SK-N-SH (cell line): ENCODE measurements at regions not wholly inside any gene's neighbourhood (a gene's known extent, or its start where the extent isn't known, plus 50 kb on each side); places are given as distances from the start of the nearest gene placed in this dataset.

Source experiments
- CTCF ChIA-PET: fragments of 300-600, 350-600 bp; formaldehyde crosslinking; extraction: SDS; loops from one replicate; lab custom pipeline; 2021; lab: Yijun Ruan, JAX
- POLR2A ChIA-PET: fragments of 350-600 bp; sonication (Branson Sonifier 250); formaldehyde crosslinking; extraction: SDS; loops from one replicate; lab custom pipeline; 2020; ENCODE audit warnings: antibody characterized with exemption, inconsistent platforms; lab: Yijun Ruan, JAX
- DNase-seq: peaks from one replicate; pipeline ENCODE4 v3.0.0; 2012
- H2AFZ ChIP-seq: fragments of 200-600 bp; sonication (generic); 2 replicates; pipeline ENCODE4 v1.8.1; 2016; ENCODE audit warnings: antibody characterized with exemption, mild to moderate bottlenecking, low read depth
- H3F3A ChIP-seq: fragments of 200-600 bp; sonication (generic); replicated peaks from 2 replicates; pipeline ENCODE3; 2016; ENCODE audit warnings: antibody characterized with exemption, mild to moderate bottlenecking; ENCODE audit not compliant: insufficient read depth
- H3K27ac ChIP-seq, 2 experiments: fragments of 200-500 bp in 1 of 2; fragments of 200-600 bp in 1 of 2; sonication (Bioruptor generic) in 1 of 2; sonication (generic), shearing (Covaris generic) in 1 of 2; 2 replicates each; pipeline versions ENCODE4 v1.5.1 to v1.6.1; 2014 to 2016; ENCODE audit warnings: low read depth in 2 of 2, inconsistent platforms in 1 of 2, low read length in 1 of 2, mild to moderate bottlenecking in 1 of 2, mixed read lengths in 1 of 2
- H3K27me3 ChIP-seq: fragments of 200-600 bp; sonication (generic), shearing (Covaris generic); 2 replicates; pipeline ENCODE4 v1.6.1; 2016; ENCODE audit warnings: mixed run types; ENCODE audit not compliant: insufficient read depth
- H3K36me3 ChIP-seq, 2 experiments: fragments of 200-500 bp in 1 of 2; fragments of 200-600 bp in 1 of 2; sonication (Bioruptor generic) in 1 of 2; sonication (generic) in 1 of 2; replicated peaks in 1 of 2; 2 replicates each; pipeline versions ENCODE3 to v1.5.1; 2014 to 2016; ENCODE audit warnings: low read length in 1 of 2, mild to moderate bottlenecking in 1 of 2; ENCODE audit not compliant: insufficient read depth in 2 of 2, control insufficient read depth in 1 of 2
- H3K4me1 ChIP-seq, 2 experiments: fragments of 200-500 bp in 1 of 2; fragments of 200-600 bp in 1 of 2; sonication (Bioruptor generic) in 1 of 2; sonication (generic), shearing (Covaris generic) in 1 of 2; 2 replicates each; pipeline versions ENCODE4 v1.5.1 to v1.6.1; 2014 to 2016; ENCODE audit warnings: low read depth in 1 of 2, low read length in 1 of 2, mixed run types in 1 of 2; ENCODE audit not compliant: insufficient read depth in 2 of 2, control insufficient read depth in 1 of 2
- H3K4me2 ChIP-seq: fragments of 200-600 bp; sonication (generic), shearing (Covaris generic); 2 replicates; pipeline ENCODE4 v1.6.1; 2017; ENCODE audit warnings: mixed run types
- H3K4me3 ChIP-seq, 2 experiments: fragments of 200-500 bp in 1 of 2; fragments of 200-600 bp in 1 of 2; sonication (Bioruptor generic) in 1 of 2; sonication (generic), shearing (Covaris generic) in 1 of 2; 2 replicates each; pipeline versions ENCODE4 v1.5.1 to v1.8.1; 2014 to 2016; ENCODE audit warnings: low read depth in 2 of 2, inconsistent platforms in 1 of 2, low read length in 1 of 2, mild to moderate bottlenecking in 1 of 2, mixed read lengths in 1 of 2, moderate library complexity in 1 of 2
- H3K79me2 ChIP-seq: fragments of 200-600 bp; sonication (generic); 2 replicates; pipeline ENCODE4 v1.8.1; 2017; ENCODE audit warnings: mild to moderate bottlenecking; ENCODE audit not compliant: insufficient read depth
- H3K9ac ChIP-seq: fragments of 200-600 bp; sonication (generic); 2 replicates; pipeline ENCODE4 v1.6.1; 2017; ENCODE audit warnings: mixed run types
- H3K9me2 ChIP-seq: fragments of 200-600 bp; sonication (generic); 2 replicates; pipeline ENCODE4 v1.6.1; 2017; ENCODE audit warnings: mixed run types
- H3K9me3 ChIP-seq: fragments of 200-600 bp; sonication (generic); 2 replicates; pipeline ENCODE4 v1.6.1; 2017; ENCODE audit warnings: mixed run types, mild to moderate bottlenecking, moderate library complexity
- H4K20me1 ChIP-seq: fragments of 200-600 bp; sonication (generic); 2 replicates; pipeline ENCODE4 v1.6.1; 2017; ENCODE audit warnings: mild to moderate bottlenecking, mixed run types; ENCODE audit not compliant: insufficient read depth
- FOXJ3 ChIP-seq: sonication (generic); formaldehyde crosslinking; IDR thresholded peaks from 2 replicates; pipeline ENCODE4 v1.5.1; 2020; ENCODE audit warnings: mild to moderate bottlenecking, missing genetic modification reagents
- GABPA ChIP-seq: IDR thresholded peaks from 2 replicates; pipeline ENCODE4 v1.4.0; 2012; ENCODE audit warnings: low read depth, mild to moderate bottlenecking
- GATA2 ChIP-seq: sonication (generic); formaldehyde crosslinking; IDR thresholded peaks from 2 replicates; pipeline ENCODE4 v1.5.0; 2020; ENCODE audit warnings: mild to moderate bottlenecking, missing genetic modification reagents
- JUND ChIP-seq: IDR thresholded peaks from 2 replicates; pipeline ENCODE4 v1.4.0; 2012
- MXI1 ChIP-seq: IDR thresholded peaks from 2 replicates; pipeline ENCODE4 v1.6.1; 2012; ENCODE audit warnings: mild to moderate bottlenecking, low read depth, low read length, improper control_type of control experiment
- RXRA ChIP-seq: IDR thresholded peaks from 2 replicates; pipeline ENCODE4 v1.4.0; 2012; ENCODE audit warnings: low read depth, mild to moderate bottlenecking, borderline replicate concordance
- TAF1 ChIP-seq: IDR thresholded peaks from 2 replicates; pipeline ENCODE4 v1.6.1; 2012; ENCODE audit warnings: low read depth, mild to moderate bottlenecking, low read length, moderate library complexity, borderline replicate concordance
- WGBS: methylation state at CpG from one replicate; pipeline ENCODE4 v1.1.6; 2017; ENCODE audit warnings: low lambda C conversion rate; 5-methylcytosine and 5-hydroxymethylcytosine counted together
- TF ChIP-seq, protein P1 (sequence below): IDR thresholded peaks from 2 replicates; pipeline ENCODE4 v1.6.1; 2012; ENCODE audit warnings: mild to moderate bottlenecking, low read depth, low read length, moderate library complexity
- TF ChIP-seq, protein P2 (sequence below): IDR thresholded peaks from 2 replicates; pipeline ENCODE4; 2012

DNA sequence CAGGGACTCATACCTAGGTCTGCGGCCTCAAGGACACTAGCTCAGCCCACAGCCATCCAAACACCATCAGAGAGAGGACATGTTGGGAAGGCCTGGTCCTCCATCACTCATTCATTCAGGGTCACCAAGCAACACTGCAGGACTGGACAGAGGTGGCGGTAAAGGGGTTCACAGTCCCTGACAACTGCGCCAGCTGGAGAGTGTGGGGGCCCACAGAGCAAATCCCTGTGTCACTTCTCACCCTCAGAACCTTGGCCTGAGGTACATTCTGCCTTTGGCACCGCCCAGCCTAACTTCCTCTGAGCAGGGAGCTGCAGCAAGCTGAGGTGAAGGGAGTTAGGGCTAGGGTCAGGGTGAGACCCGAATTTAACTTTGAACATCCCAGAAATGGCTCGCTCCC is 106.5 kb downstream of the COPRS start:
- Histone ChIP-seq H3K4me3 (no peak overlapping the region), H3K9me3 (no peaks in the 10 kb centered on the region), H3K4me2 (no peak overlapping the region), H3K9ac (no peak overlapping the region), H3K4me1 (no peaks in the 10 kb centered on the region)
- no peak for TF ChIP-seq TAF1
- no peak for TF ChIP-seq GABPA
- TF ChIP-seq MXI1 = no peak
- TF ChIP-seq, protein P1, sequence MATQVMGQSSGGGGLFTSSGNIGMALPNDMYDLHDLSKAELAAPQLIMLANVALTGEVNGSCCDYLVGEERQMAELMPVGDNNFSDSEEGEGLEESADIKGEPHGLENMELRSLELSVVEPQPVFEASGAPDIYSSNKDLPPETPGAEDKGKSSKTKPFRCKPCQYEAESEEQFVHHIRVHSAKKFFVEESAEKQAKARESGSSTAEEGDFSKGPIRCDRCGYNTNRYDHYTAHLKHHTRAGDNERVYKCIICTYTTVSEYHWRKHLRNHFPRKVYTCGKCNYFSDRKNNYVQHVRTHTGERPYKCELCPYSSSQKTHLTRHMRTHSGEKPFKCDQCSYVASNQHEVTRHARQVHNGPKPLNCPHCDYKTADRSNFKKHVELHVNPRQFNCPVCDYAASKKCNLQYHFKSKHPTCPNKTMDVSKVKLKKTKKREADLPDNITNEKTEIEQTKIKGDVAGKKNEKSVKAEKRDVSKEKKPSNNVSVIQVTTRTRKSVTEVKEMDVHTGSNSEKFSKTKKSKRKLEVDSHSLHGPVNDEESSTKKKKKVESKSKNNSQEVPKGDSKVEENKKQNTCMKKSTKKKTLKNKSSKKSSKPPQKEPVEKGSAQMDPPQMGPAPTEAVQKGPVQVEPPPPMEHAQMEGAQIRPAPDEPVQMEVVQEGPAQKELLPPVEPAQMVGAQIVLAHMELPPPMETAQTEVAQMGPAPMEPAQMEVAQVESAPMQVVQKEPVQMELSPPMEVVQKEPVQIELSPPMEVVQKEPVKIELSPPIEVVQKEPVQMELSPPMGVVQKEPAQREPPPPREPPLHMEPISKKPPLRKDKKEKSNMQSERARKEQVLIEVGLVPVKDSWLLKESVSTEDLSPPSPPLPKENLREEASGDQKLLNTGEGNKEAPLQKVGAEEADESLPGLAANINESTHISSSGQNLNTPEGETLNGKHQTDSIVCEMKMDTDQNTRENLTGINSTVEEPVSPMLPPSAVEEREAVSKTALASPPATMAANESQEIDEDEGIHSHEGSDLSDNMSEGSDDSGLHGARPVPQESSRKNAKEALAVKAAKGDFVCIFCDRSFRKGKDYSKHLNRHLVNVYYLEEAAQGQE = no peak
- no peak for TF ChIP-seq GATA2 (CRISPR knock-in tag)
- no peak for TF ChIP-seq FOXJ3 (CRISPR knock-in tag)
- TF ChIP-seq, protein P2, sequence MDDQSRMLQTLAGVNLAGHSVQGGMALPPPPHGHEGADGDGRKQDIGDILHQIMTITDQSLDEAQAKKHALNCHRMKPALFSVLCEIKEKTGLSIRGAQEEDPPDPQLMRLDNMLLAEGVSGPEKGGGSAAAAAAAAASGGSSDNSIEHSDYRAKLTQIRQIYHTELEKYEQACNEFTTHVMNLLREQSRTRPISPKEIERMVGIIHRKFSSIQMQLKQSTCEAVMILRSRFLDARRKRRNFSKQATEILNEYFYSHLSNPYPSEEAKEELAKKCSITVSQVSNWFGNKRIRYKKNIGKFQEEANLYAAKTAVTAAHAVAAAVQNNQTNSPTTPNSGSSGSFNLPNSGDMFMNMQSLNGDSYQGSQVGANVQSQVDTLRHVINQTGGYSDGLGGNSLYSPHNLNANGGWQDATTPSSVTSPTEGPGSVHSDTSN = no peak
- TF ChIP-seq, all 33 proteins: peak for 0
- ChIA-PET CTCF (no interaction called here), POLR2A (no interaction called here)
- no peak for DNase-seq
- Histone ChIP-seq H2AFZ (no peak overlapping the region), H3K27ac (no peak overlapping the region), H3K27me3 (no peaks in the 10 kb centered on the region), H3K79me2 (no peaks in the 10 kb centered on the region), H3K9me2 (no peaks in the 10 kb centered on the region), H4K20me1 (no peaks in the 10 kb centered on the region), H3K36me3 (no peaks in the 10 kb centered on the region), H3F3A (no peaks in the 10 kb centered on the region)
- WGBS = 89% methylated on average over 6 of the region's 6 CpGs

DNA sequence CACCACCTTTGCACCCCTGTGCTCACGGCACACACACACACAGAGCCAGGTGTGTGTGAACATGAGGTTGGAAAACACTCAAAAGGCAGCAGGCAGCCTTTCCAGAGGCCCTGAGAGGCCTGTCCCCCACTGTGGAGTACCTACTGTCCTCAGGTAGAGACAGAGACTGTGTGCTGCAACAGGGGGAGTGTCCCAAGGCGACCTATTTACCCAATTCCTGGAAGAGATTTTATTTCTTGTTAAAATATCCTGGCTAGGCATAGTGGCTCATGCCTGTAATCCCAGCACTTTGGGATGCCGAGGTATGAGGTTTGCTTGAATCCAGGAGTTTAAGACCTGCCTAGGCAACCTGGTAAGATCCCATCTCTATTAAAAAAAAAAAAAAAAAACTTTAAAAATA is 108.5 kb downstream of the COPRS start:
- Histone ChIP-seq H3K27me3 (no peaks in the 10 kb centered on the region), H3F3A (no peaks in the 10 kb centered on the region), H3K4me3 (no peak overlapping the region), H3K79me2 (no peaks in the 10 kb centered on the region), H3K9me2 (no peaks in the 10 kb centered on the region), H2AFZ (no peak overlapping the region), H3K27ac (no peak overlapping the region), H3K9ac (no peak overlapping the region), H3K4me1 (peaks cover 0 to 6% of the 10 kb centered on the region in 2 experiments; a peak in 3 of 4 replicates), H3K9me3 (no peaks in the 10 kb centered on the region), H3K36me3 (no peaks in the 10 kb centered on the region), H3K4me2 (no peak overlapping the region), H4K20me1 (no peaks in the 10 kb centered on the region)
- no peak for TF ChIP-seq RXRA
- no peak for TF ChIP-seq GATA2 (CRISPR knock-in tag)
- no peak for TF ChIP-seq JUND
- 80% methylated on average over 3 of the region's 3 CpGs for WGBS
- ChIA-PET CTCF (no interaction called here), POLR2A (no interaction called here)
- no peak for DNase-seq
